Type B pancreatic cell (in vitro differentiated cells): ENCODE measurements at regions not wholly inside any gene's neighbourhood (a gene's known extent, or its start where the extent isn't known, plus 50 kb on each side); places are given as distances from the start of the nearest gene placed in this dataset.

Experiments used
- DNase-seq: peaks from one replicate; pipeline ENCODE4 v3.0.0; 2021; ENCODE audit warnings: mixed read lengths; ENCODE audit not compliant: unreplicated experiment; ENCODE audit errors: extremely low spot score
- H3K27ac Mint-ChIP-seq: 2 replicates; pipeline ENCODE4 v1.8.0; 2021; ENCODE audit warnings: mild to moderate bottlenecking, mixed read lengths
- H3K27me3 Mint-ChIP-seq: 2 replicates; pipeline ENCODE4 v1.8.0; 2021; ENCODE audit warnings: mixed read lengths
- H3K36me3 Mint-ChIP-seq: 2 replicates; pipeline ENCODE4 v1.8.0; 2021; ENCODE audit warnings: mixed read lengths
- H3K4me1 Mint-ChIP-seq: one replicate; pipeline ENCODE4 v1.8.0; 2021; ENCODE audit warnings: mixed read lengths; ENCODE audit not compliant: unreplicated experiment
- H3K4me3 Mint-ChIP-seq: 2 replicates; pipeline ENCODE4 v1.8.0; 2021; ENCODE audit warnings: mild to moderate bottlenecking, mixed read lengths
- H3K9me3 Mint-ChIP-seq: 2 replicates; pipeline ENCODE4 v1.8.0; 2021; ENCODE audit warnings: mixed read lengths
- TF ChIP-seq, protein P1 (sequence below): fragments of 200-600 bp; sonication (generic); conservative IDR thresholded peaks from 2 replicates; pipeline ENCODE4 v1.5.0; 2021; ENCODE audit warnings: antibody characterized with exemption, mild to moderate bottlenecking

- DNase-seq: no peak
- Mint-ChIP-seq H3K4me1 (no peaks in the 10 kb centered on the region), H3K4me3 (no peak overlapping the region), H3K27me3 (peaks cover 6% of the 10 kb centered on the region), H3K36me3 (no peaks in the 10 kb centered on the region), H3K9me3 (no peaks in the 10 kb centered on the region), H3K27ac (no peak overlapping the region)
- TF ChIP-seq, protein P1, sequence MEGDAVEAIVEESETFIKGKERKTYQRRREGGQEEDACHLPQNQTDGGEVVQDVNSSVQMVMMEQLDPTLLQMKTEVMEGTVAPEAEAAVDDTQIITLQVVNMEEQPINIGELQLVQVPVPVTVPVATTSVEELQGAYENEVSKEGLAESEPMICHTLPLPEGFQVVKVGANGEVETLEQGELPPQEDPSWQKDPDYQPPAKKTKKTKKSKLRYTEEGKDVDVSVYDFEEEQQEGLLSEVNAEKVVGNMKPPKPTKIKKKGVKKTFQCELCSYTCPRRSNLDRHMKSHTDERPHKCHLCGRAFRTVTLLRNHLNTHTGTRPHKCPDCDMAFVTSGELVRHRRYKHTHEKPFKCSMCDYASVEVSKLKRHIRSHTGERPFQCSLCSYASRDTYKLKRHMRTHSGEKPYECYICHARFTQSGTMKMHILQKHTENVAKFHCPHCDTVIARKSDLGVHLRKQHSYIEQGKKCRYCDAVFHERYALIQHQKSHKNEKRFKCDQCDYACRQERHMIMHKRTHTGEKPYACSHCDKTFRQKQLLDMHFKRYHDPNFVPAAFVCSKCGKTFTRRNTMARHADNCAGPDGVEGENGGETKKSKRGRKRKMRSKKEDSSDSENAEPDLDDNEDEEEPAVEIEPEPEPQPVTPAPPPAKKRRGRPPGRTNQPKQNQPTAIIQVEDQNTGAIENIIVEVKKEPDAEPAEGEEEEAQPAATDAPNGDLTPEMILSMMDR: no peak
Observed at GRCh38 chr4:141391771-141392170, 171.1 kb downstream of the ZNF330 start.

DNA sequence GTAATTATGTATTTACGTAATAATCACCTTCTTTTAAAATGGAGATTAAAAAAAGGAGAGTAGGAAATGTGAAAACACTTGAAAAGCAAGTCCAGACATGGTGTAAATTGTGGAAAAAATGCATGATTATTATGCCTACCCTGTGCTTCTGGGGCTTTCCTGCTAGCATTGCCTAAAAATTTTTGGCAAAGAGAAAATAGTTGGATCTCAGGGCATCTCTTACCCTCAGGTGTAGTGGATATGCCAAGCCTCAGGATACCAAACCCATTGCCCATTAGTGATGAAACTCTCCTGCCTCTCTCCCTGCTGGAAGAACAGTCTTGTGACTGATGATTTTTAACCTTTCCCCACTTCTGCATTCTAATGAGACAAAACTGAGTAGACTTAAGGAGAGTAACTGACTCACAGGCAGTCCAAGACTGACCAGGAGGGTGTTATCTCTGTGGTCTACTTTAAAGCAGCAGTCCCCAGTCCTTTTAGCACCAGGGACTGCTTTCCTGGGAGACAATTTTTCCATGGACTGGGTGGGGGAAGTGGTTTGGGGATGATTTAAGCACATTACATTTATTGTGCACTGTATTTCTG lies 174.6 kb downstream of the ZNF330 start:
- no peak overlapping the region for H3K4me3 Mint-ChIP-seq
- no peaks in the 10 kb centered on the region for H3K4me1 Mint-ChIP-seq
- TF ChIP-seq, protein P1: no peak
- peaks cover 5% of the 10 kb centered on the region for H3K27me3 Mint-ChIP-seq
- no peak for DNase-seq
- H3K9me3 Mint-ChIP-seq: peaks cover 3% of the 10 kb centered on the region
- H3K36me3 Mint-ChIP-seq: no peaks in the 10 kb centered on the region
- H3K27ac Mint-ChIP-seq: no peak overlapping the region

GRCh38 chr4:141395919-141396318 lies 175.2 kb downstream of the ZNF330 start:
- H3K27ac Mint-ChIP-seq: no peak overlapping the region
- H3K9me3 Mint-ChIP-seq: peaks cover 3% of the 10 kb centered on the region
- TF ChIP-seq, protein P1: no peak
- H3K27me3 Mint-ChIP-seq: no peaks in the 10 kb centered on the region
- no peaks in the 10 kb centered on the region for H3K36me3 Mint-ChIP-seq
- no peaks in the 10 kb centered on the region for H3K4me1 Mint-ChIP-seq
- DNase-seq: no peak
- H3K4me3 Mint-ChIP-seq: no peak overlapping the region

DNA sequence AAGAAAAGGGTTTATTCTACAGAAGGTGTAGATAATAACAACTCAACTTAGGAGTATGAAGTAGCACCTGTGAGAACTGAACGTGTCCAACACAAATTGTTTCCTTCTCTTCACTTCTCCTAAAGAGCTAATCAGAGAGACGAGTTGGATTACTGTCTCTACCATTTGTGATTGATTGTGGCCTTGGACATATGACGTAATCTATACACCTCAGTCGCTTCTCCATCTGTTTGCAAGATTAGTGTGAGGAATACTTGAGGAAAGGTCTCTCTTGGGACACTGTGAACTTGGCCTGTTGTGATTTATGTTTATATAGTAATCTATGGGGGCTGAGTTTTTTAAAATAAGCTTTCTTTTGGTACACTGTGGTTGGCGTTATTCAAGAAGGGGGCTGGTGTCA lies 182.0 kb downstream of the ZNF330 start:
- H3K4me1 Mint-ChIP-seq: no peaks in the 10 kb centered on the region
- no peak for DNase-seq
- H3K27ac Mint-ChIP-seq: no peak overlapping the region
- H3K27me3 Mint-ChIP-seq: no peaks in the 10 kb centered on the region
- peaks cover 1% of the 10 kb centered on the region for H3K9me3 Mint-ChIP-seq
- H3K4me3 Mint-ChIP-seq: no peak overlapping the region
- TF ChIP-seq, protein P1: no peak
- H3K36me3 Mint-ChIP-seq: no peaks in the 10 kb centered on the region

GRCh38 chr4:141403782-141404181 lies 183.1 kb downstream of the ZNF330 start:
- Mint-ChIP-seq H3K27ac (no peak overlapping the region), H3K4me1 (no peaks in the 10 kb centered on the region), H3K4me3 (no peak overlapping the region), H3K36me3 (no peaks in the 10 kb centered on the region), H3K9me3 (no peaks in the 10 kb centered on the region), H3K27me3 (no peaks in the 10 kb centered on the region)
- TF ChIP-seq, protein P1: no peak
- no peak for DNase-seq

DNA sequence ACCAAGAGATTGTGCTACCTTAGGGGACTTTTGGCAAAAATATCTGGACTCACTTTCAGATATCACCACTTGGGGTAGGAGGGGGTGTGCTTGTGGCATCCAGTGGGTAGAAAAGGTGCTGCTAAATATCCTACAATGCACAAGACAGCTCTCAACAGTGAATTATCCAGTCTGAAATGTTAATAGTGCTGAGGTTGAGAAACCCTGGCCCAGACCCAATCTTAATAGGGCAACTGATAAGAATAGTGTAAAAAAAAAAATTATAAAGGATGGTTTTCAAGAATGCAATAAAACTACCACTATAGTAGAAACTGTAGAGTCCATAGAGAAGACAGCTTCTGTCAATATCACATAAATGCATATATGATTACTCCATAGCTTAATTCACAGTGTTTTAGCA lies 185.5 kb downstream of the ZNF330 start:
- TF ChIP-seq, protein P1: no peak
- no peak for DNase-seq
- H3K4me3 Mint-ChIP-seq: no peak overlapping the region
- H3K36me3 Mint-ChIP-seq: no peaks in the 10 kb centered on the region
- no peaks in the 10 kb centered on the region for H3K4me1 Mint-ChIP-seq
- no peaks in the 10 kb centered on the region for H3K27me3 Mint-ChIP-seq
- no peaks in the 10 kb centered on the region for H3K9me3 Mint-ChIP-seq
- no peak overlapping the region for H3K27ac Mint-ChIP-seq
